BJ (cell line): ENCODE measurements at regions not wholly inside any gene's neighbourhood (a gene's known extent, or its start where the extent isn't known, plus 50 kb on each side); places are given as distances from the start of the nearest gene placed in this dataset.

Experiments used
- CTCF ChIA-PET: fragments of 350-600 bp; formaldehyde crosslinking; extraction: SDS; loops from one replicate; lab custom pipeline; 2021; ENCODE audit warnings: antibody characterized with exemption, inconsistent platforms; lab: Yijun Ruan, JAX
- POLR2A ChIA-PET: fragments of 300-600 bp; sonication (Branson Sonifier 250); formaldehyde crosslinking; extraction: SDS; loops from one replicate; lab custom pipeline; 2021; ENCODE audit warnings: antibody characterized with exemption; lab: Charles Lee
- DNase-seq: peaks from one replicate; pipeline ENCODE4 v3.0.0-alpha.2; 2011; ENCODE audit warnings: low read depth
- H3K27me3 ChIP-seq: 2 replicates; pipeline ENCODE4 v1.6.0; 2011; ENCODE audit warnings: low read length; ENCODE audit not compliant: control insufficient read depth, insufficient read depth
- H3K36me3 ChIP-seq: 2 replicates; pipeline ENCODE4 v1.5.1; 2011; ENCODE audit warnings: low read length; ENCODE audit not compliant: control insufficient read depth, insufficient read depth
- H3K4me3 ChIP-seq: 2 replicates; pipeline ENCODE4 v1.5.1; 2011; ENCODE audit warnings: low read depth, mild to moderate bottlenecking, control low read depth, low read length
- TF ChIP-seq, protein P1 (sequence below): IDR thresholded peaks from 2 replicates; pipeline ENCODE4 v1.5.1; 2011; ENCODE audit warnings: low read depth, mild to moderate bottlenecking, control low read depth, inconsistent platforms, low read length, moderate library complexity; ENCODE audit not compliant: insufficient read depth

DNA sequence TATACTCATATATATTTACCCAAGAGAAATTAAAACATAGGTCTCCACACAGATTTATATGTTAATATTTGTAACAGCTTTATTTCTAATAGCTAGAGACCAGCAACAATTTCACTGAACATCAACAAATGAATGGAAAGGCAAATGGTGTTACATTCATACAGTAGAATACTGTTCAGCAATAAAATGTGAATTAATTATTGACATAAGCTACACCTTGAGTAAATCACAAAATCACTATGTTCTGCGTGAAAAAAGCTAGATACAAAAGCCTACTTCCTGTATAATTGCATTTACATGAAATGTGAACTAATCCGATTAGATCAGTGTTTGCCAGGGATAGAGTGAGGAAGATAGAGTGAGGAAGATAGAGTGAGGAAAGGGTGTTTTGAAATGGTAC lies 945.7 kb downstream of the SQOR start:
- H3K4me3 ChIP-seq: no peak overlapping the region
- no peak for DNase-seq
- TF ChIP-seq, protein P1, sequence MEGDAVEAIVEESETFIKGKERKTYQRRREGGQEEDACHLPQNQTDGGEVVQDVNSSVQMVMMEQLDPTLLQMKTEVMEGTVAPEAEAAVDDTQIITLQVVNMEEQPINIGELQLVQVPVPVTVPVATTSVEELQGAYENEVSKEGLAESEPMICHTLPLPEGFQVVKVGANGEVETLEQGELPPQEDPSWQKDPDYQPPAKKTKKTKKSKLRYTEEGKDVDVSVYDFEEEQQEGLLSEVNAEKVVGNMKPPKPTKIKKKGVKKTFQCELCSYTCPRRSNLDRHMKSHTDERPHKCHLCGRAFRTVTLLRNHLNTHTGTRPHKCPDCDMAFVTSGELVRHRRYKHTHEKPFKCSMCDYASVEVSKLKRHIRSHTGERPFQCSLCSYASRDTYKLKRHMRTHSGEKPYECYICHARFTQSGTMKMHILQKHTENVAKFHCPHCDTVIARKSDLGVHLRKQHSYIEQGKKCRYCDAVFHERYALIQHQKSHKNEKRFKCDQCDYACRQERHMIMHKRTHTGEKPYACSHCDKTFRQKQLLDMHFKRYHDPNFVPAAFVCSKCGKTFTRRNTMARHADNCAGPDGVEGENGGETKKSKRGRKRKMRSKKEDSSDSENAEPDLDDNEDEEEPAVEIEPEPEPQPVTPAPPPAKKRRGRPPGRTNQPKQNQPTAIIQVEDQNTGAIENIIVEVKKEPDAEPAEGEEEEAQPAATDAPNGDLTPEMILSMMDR: no peak
- H3K36me3 ChIP-seq: no peaks in the 10 kb centered on the region
- POLR2A ChIA-PET: no interaction called here
- CTCF ChIA-PET: no interaction called here
- no peaks in the 10 kb centered on the region for H3K27me3 ChIP-seq

DNA sequence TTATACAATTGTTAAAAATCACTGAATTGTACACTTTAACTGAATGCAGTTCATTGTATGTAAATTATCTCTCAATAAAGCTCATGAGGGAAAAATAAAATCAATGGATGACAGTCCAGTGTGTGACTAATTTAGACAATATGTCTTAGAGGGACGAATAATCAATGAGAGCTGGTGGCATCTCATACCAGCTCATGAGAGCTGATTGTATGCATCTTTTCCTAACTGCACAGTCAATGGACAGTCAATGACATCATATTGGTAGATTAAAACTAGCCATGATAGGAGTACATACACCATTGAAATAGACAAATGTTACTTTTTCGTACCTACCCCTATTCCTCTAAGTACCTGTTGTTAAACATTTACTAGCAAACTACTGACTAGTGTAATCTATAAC lies 946.1 kb downstream of the SQOR start:
- TF ChIP-seq, protein P1: no peak
- DNase-seq: no peak
- POLR2A ChIA-PET: no interaction called here
- H3K4me3 ChIP-seq: no peak overlapping the region
- CTCF ChIA-PET: no interaction called here
- no peaks in the 10 kb centered on the region for H3K36me3 ChIP-seq
- no peaks in the 10 kb centered on the region for H3K27me3 ChIP-seq

DNA sequence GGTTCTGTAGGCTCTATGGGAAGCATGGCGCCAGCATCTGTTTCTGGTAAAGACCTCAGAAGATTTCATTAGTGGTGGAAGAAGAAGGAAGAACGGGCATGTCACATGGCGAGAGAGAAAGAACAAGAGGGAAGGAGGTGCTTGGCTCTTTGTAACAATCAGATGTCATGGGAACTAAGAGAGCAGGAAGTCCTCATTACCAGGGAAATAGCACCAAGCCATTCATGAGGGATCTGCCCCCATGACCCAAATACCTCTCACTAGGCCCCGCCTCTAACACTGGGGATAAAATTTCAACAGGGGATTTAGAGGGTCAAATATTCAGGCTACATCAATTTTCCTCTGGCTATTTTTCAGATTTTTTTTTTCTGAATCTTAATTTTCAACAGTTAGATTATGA lies 954.3 kb downstream of the SQOR start:
- no peak for DNase-seq
- ChIA-PET POLR2A (no interaction called here), CTCF (no interaction called here)
- H3K27me3 ChIP-seq: no peaks in the 10 kb centered on the region
- no peak overlapping the region for H3K4me3 ChIP-seq
- TF ChIP-seq, protein P1: no peak
- H3K36me3 ChIP-seq: no peaks in the 10 kb centered on the region

DNA sequence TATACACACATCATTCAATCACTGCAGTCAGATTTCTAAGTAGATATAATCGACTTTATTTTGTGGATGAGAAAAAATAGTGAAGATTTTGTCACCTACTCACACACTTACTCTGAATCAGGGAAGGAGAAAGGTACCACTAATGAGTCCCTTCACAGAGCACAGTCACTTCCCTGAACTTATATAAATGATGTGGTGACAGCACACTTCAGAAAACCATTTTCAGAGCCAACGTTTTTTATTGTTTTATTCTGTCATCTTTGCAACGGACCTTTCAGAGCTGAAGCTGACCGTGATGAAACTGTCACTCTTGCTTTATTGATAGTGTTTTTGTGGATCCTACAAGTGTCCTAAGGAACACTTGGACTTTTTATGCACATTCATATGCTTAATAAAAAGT lies 956.6 kb downstream of the SQOR start:
- Histone ChIP-seq H3K36me3 (no peaks in the 10 kb centered on the region), H3K27me3 (no peaks in the 10 kb centered on the region), H3K4me3 (no peak overlapping the region)
- no peak for DNase-seq
- TF ChIP-seq, protein P1: no peak
- CTCF ChIA-PET: no interaction called here
- POLR2A ChIA-PET: no interaction called here

DNA sequence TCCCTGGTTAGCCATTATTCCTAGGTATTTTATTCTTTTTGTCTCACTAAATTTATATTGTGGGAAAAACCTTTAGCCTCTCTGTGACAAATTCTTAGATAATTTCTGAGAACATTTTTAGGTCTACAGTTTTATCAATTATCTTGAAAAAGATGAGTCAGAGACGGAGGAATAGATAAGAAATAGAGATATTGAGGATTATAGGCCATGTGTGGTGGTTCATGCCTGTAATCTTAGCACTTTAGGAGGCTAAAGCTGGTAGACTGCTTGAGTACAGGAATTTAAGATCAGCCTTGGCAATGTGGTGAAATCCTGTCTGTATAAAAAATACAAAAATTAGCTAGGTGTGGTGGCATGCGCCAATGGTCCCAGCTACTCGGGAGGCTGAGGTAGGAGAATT lies 960.2 kb downstream of the SQOR start:
- CTCF ChIA-PET: no interaction called here

More for the DNA sequence above, 960.2 kb downstream of the SQOR start:
- H3K27me3 ChIP-seq: no peaks in the 10 kb centered on the region
- no peaks in the 10 kb centered on the region for H3K36me3 ChIP-seq
- TF ChIP-seq, protein P1: no peak
- DNase-seq: no peak
- no peak overlapping the region for H3K4me3 ChIP-seq
- POLR2A ChIA-PET: no interaction called here
